ENCODE measurements at regions not wholly inside any gene's neighbourhood (a gene's known extent, or its start where the extent isn't known, plus 50 kb on each side); places are given as distances from the start of the nearest gene placed in this dataset.

DNA sequence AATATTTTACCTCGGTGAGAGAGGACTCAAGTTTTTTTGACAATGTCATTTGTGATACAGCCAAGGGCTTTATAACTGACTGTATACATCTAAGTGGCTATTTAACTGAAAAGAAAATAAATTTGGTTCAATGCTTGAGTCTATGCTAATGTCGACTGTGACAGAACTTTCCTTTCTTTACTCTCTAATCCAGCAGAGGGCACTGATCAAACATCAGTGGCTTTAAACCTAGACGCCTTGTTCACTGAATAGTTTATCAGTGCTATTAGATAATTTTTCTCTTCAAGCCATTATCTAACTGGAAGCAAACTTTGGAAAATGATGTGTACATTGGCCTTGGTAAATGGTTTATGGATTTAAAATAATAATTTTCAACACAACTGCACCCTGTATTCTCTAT lies 285.1 kb downstream of the CHL1 start:
- Mint-ChIP-seq H3K4me1 (ENCODE audit: unreplicated experiment) (no peaks in the 10 kb centered on the region), H3K27me3 (ENCODE audit: unreplicated experiment) (peaks cover 3% of the 10 kb centered on the region), H3K36me3 (ENCODE audit: low read depth, unreplicated experiment) (no peaks in the 10 kb centered on the region), H3K27ac (ENCODE audit: unreplicated experiment) (no peak overlapping the region), H3K4me3 (ENCODE audit: unreplicated experiment) (no peak overlapping the region), H3K9me3 (ENCODE audit: unreplicated experiment) (peaks cover 32% of the 10 kb centered on the region)
- DNase-seq (ENCODE audit: low spot score), result no peak
- TF ChIP-seq, protein P1, sequence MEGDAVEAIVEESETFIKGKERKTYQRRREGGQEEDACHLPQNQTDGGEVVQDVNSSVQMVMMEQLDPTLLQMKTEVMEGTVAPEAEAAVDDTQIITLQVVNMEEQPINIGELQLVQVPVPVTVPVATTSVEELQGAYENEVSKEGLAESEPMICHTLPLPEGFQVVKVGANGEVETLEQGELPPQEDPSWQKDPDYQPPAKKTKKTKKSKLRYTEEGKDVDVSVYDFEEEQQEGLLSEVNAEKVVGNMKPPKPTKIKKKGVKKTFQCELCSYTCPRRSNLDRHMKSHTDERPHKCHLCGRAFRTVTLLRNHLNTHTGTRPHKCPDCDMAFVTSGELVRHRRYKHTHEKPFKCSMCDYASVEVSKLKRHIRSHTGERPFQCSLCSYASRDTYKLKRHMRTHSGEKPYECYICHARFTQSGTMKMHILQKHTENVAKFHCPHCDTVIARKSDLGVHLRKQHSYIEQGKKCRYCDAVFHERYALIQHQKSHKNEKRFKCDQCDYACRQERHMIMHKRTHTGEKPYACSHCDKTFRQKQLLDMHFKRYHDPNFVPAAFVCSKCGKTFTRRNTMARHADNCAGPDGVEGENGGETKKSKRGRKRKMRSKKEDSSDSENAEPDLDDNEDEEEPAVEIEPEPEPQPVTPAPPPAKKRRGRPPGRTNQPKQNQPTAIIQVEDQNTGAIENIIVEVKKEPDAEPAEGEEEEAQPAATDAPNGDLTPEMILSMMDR (IDR thresholded peaks at IDR 0.05; ENCODE audit: unreplicated experiment), result no peak

DNA sequence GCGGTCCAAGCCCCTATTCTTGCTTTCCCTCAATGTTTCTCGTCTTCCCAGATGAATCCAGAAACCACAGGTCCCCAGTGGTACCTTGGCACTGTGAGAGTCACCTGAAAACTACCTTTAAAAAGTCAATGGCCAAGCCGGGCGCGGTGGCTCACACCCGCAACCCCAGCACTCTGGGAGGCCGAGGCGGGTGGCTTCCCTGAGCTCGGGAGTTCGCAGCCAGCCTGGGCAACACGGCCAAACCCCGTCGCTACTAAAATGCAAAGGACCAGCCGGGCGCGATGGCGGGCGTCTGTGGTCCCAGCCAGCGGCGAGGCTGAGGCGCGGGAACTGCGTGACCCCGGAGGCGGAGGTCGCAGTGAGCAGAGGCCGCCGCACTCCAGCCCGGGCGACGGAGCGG lies 285.9 kb downstream of the CHL1 start:
- Mint-ChIP-seq H3K36me3 (ENCODE audit: low read depth, unreplicated experiment) (no peaks in the 10 kb centered on the region), H3K27me3 (ENCODE audit: unreplicated experiment) (peaks cover 3% of the 10 kb centered on the region), H3K27ac (ENCODE audit: unreplicated experiment) (no peak overlapping the region), H3K4me1 (ENCODE audit: unreplicated experiment) (no peaks in the 10 kb centered on the region), H3K9me3 (ENCODE audit: unreplicated experiment) (peaks cover 34% of the 10 kb centered on the region), H3K4me3 (ENCODE audit: unreplicated experiment) (no peak overlapping the region)
- TF ChIP-seq, protein P1 (IDR thresholded peaks at IDR 0.05; ENCODE audit: unreplicated experiment), result no peak
- DNase-seq (ENCODE audit: low spot score), result no peak

DNA sequence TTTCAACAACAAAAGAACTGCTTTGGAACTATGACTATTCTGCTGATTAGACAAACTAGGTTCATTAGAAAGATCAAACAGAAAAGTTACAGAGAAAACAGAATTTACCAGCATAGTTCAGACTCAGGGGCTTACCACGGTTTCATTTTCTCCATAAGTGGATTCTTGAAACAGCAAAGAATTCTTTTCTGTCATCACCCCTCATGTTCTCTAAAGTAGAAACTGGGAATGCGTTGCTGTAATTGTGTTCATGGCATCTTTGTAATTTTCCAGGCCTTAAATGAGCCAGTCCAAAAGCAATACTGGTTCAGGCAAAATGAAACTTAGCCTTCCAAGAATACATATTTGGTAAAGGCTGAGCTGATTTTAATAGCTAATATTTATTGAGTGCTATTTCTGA lies 287.8 kb downstream of the CHL1 start:
- Mint-ChIP-seq H3K4me1 (ENCODE audit: unreplicated experiment) (no peaks in the 10 kb centered on the region), H3K4me3 (ENCODE audit: unreplicated experiment) (no peak overlapping the region), H3K27ac (ENCODE audit: unreplicated experiment) (no peak overlapping the region), H3K36me3 (ENCODE audit: low read depth, unreplicated experiment) (no peaks in the 10 kb centered on the region), H3K27me3 (ENCODE audit: unreplicated experiment) (peaks cover 3% of the 10 kb centered on the region), H3K9me3 (ENCODE audit: unreplicated experiment) (peaks cover 23% of the 10 kb centered on the region)
- no peak for DNase-seq (ENCODE audit: low spot score)
- TF ChIP-seq, protein P1 (IDR thresholded peaks at IDR 0.05; ENCODE audit: unreplicated experiment), result no peak

DNA sequence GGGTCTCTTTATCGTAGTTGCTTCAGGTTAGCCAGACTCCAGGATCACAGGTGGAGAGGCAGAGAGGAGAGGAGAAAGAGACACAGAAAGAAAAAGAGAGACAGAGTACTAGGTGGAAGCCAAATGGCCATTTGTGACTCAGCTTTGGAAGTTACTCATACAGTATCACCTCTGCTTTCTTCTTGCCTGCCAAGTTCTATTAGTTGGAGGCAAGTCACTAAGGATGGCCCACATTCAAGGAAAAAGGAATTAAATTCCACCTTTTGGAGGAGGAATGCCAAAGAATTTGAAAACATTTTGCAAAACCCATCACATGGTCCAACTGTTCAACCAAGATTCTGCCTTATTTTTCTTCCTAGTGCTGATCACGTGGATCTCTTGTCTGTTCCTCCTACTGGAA lies 291.1 kb downstream of the CHL1 start:
- no peak for DNase-seq (ENCODE audit: low spot score)
- Mint-ChIP-seq H3K4me1 (ENCODE audit: unreplicated experiment) (no peaks in the 10 kb centered on the region), H3K27me3 (ENCODE audit: unreplicated experiment) (peaks cover 3% of the 10 kb centered on the region), H3K4me3 (ENCODE audit: unreplicated experiment) (no peak overlapping the region), H3K36me3 (ENCODE audit: low read depth, unreplicated experiment) (no peaks in the 10 kb centered on the region), H3K9me3 (ENCODE audit: unreplicated experiment) (peaks cover 18% of the 10 kb centered on the region), H3K27ac (ENCODE audit: unreplicated experiment) (no peak overlapping the region)
- TF ChIP-seq, protein P1 (IDR thresholded peaks at IDR 0.05; ENCODE audit: unreplicated experiment), result no peak

DNA sequence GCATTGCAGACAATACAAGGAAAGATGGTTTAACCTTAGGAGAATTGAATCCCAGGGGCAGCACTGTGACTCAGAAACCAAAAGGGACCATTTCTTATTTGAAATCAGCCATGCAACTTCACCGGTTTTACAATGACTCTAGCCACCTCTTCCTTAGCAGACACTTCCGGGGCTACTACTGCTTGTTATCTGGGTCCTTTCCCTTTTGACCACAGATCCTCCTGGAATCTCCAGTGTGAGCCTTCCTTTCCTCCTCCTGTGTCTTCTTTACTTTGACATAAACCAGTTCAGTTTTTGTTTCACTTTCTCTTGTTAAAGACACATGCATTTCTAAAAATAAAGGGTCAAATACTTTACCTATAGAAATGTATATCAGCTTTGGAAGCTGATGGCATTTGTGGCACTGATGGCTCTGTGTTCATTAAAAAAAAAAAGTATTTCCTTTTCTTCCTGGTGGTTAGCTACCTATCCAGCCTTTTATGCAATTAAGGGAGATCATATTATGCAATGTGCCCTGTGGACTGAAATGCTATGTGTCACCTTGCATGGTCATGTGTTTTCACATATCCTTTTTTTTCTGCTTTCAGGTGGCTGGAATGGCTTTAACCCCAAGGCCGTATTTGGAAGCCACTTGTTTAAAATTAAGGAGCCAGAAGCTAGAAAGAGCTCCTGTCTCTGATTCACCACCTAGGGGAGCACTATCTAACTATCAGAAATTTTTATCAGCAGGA lies 296.2 kb downstream of the CHL1 start:
- DNase-seq (ENCODE audit: low spot score), result no peak
- Mint-ChIP-seq H3K4me1 (ENCODE audit: unreplicated experiment) (no peaks in the 10 kb centered on the region), H3K36me3 (ENCODE audit: low read depth, unreplicated experiment) (no peaks in the 10 kb centered on the region), H3K27ac (ENCODE audit: unreplicated experiment) (no peak overlapping the region), H3K27me3 (ENCODE audit: unreplicated experiment) (no peaks in the 10 kb centered on the region), H3K9me3 (ENCODE audit: unreplicated experiment) (peaks cover 14% of the 10 kb centered on the region), H3K4me3 (ENCODE audit: unreplicated experiment) (no peak overlapping the region)
- TF ChIP-seq, protein P1 (IDR thresholded peaks at IDR 0.05; ENCODE audit: unreplicated experiment), result no peak

Measured in endothelial cell (in vitro differentiated cells).